Ovary (tissue), 3 donors: ENCODE measurements at regions not wholly inside any gene's neighbourhood (a gene's known extent, or its start where the extent isn't known, plus 50 kb on each side); places are given as distances from the start of the nearest gene placed in this dataset.
"Not testable (repeated sequence)": the region's sequence is repeated elsewhere in the genome, so short reads cannot be mapped to it uniquely, and the experiment has no call there.

ENCODE experiments used
- CTCF ChIP-seq, 3 donors: fragments of 450-650 bp in 2 of 3; fragments of 200-600 bp in 1 of 3; IDR thresholded peaks; one replicate each; pipeline versions ENCODE4 v1.5.1 to v1.8.0; 2016 to 2022; ENCODE audit warnings: antibody characterized with exemption in 3 of 3, mild to moderate bottlenecking in 1 of 3
- EP300 ChIP-seq: sonication (generic); formaldehyde crosslinking; IDR thresholded peaks from one replicate; pipeline ENCODE4 v1.6.1; 2017; ENCODE audit warnings: antibody characterized with exemption
- POLR2A ChIP-seq: fragments of 450-650 bp; IDR thresholded peaks from one replicate; pipeline ENCODE4 v1.6.1; 2017; ENCODE audit warnings: antibody characterized with exemption, mild to moderate bottlenecking, moderate library complexity
- donor health status: DM: no; HTN: no; CAD: no.

GRCh38 chr16:29147710-29148109 is 162.9 kb downstream of the LAT start:
- TF ChIP-seq CTCF (IDR thresholded peaks at IDR 0.05); POLR2A; EP300: not testable (repeated sequence)
